Epithelial cell of proximal tubule (primary cell): ENCODE measurements at regions not wholly inside any gene's neighbourhood (a gene's known extent, or its start where the extent isn't known, plus 50 kb on each side); places are given as distances from the start of the nearest gene placed in this dataset.

Experiments
- DNase-seq: peaks from one replicate; pipeline ENCODE4 v3.0.0-alpha.2; 2011; ENCODE audit warnings: low read depth
- H3K4me3 ChIP-seq: 2 replicates; pipeline ENCODE4 v1.5.1; 2011; ENCODE audit warnings: low read depth, mild to moderate bottlenecking, low read length
- CTCF ChIP-seq: conservative IDR thresholded peaks from 2 replicates; pipeline ENCODE4 v1.5.1; 2012; ENCODE audit warnings: low read depth, mild to moderate bottlenecking, low read length

- no peak for TF ChIP-seq CTCF
- H3K4me3 ChIP-seq, result no peak overlapping the region
- DNase-seq, result no peak
Measured at GRCh38 chr2:6656633-6657032, 209.1 kb downstream of the CMPK2 start.

GRCh38 chr2:6657136-6657535, 208.6 kb downstream of the CMPK2 start:
- DNase-seq, result no peak
- H3K4me3 ChIP-seq, result no peak overlapping the region
- no peak for TF ChIP-seq CTCF

GRCh38 chr2:6657855-6658254, 207.9 kb downstream of the CMPK2 start:
- no peak for DNase-seq
- no peak for TF ChIP-seq CTCF
- no peak overlapping the region for H3K4me3 ChIP-seq

GRCh38 chr2:6664332-6665061, 201.2 kb downstream of the CMPK2 start:
- no peak for DNase-seq
- H3K4me3 ChIP-seq, result no peak overlapping the region
- TF ChIP-seq CTCF, result no peak

- no peak overlapping the region for H3K4me3 ChIP-seq
- no peak for DNase-seq
- no peak for TF ChIP-seq CTCF
Measured at GRCh38 chr2:6665093-6666045, 200.3 kb downstream of the CMPK2 start.

- TF ChIP-seq CTCF, result no peak
- no peak for DNase-seq
- no peak overlapping the region for H3K4me3 ChIP-seq
Measured at GRCh38 chr2:6667326-6667725, 198.4 kb downstream of the CMPK2 start.
